Neuronal stem cell (in vitro differentiated cells): ENCODE measurements at regions not wholly inside any gene's neighbourhood (a gene's known extent, or its start where the extent isn't known, plus 50 kb on each side); places are given as distances from the start of the nearest gene placed in this dataset.

Experiments
- DNase-seq: peaks from one replicate; pipeline ENCODE4 v3.0.0-alpha.2; 2013; ENCODE audit warnings: low spot score
- H2AFZ ChIP-seq: one replicate; pipeline ENCODE4 v1.6.1; 2013; ENCODE audit warnings: mild to moderate bottlenecking, low read length, inconsistent platforms
- H2AK5ac ChIP-seq: 2 replicates; pipeline ENCODE4 v1.6.1; 2013; ENCODE audit warnings: low read depth, mild to moderate bottlenecking, inconsistent platforms, low read length, moderate library complexity, mixed read lengths
- H2BK120ac ChIP-seq: 2 replicates; pipeline ENCODE4 v1.6.1; 2013; ENCODE audit warnings: low read depth, mild to moderate bottlenecking, inconsistent platforms, low read length, moderate library complexity, mixed read lengths
- H2BK12ac ChIP-seq: one replicate; pipeline ENCODE4 v1.6.1; 2013; ENCODE audit warnings: low read length, inconsistent platforms
- H2BK15ac ChIP-seq: 2 replicates; pipeline ENCODE4 v1.6.1; 2013; ENCODE audit warnings: mild to moderate bottlenecking, low read length, inconsistent platforms, mixed read lengths
- H2BK5ac ChIP-seq: one replicate; pipeline ENCODE4 v1.6.1; 2013; ENCODE audit warnings: inconsistent platforms, mild to moderate bottlenecking, low read length, moderate library complexity
- H3K14ac ChIP-seq: one replicate; pipeline ENCODE4 v1.6.1; 2013; ENCODE audit warnings: low read length, inconsistent platforms
- H3K18ac ChIP-seq: 2 replicates; pipeline ENCODE4 v1.6.1; 2013; ENCODE audit warnings: low read length, inconsistent platforms
- H3K23ac ChIP-seq: 2 replicates; pipeline ENCODE4 v1.6.1; 2013; ENCODE audit warnings: low read depth, mild to moderate bottlenecking, mixed read lengths, low read length, inconsistent platforms; ENCODE audit not compliant: poor library complexity
- H3K27ac ChIP-seq: replicated peaks from 3 replicates; pipeline ENCODE4 v1.5.1; 2013; ENCODE audit warnings: low read length, inconsistent platforms
- H3K27me3 ChIP-seq, 3 experiments: 2 replicates each; pipeline ENCODE4 v1.6.1; 2013; ENCODE audit warnings: low read length in 3 of 3, mild to moderate bottlenecking in 2 of 3, inconsistent platforms in 1 of 3, low read depth in 1 of 3, mixed read lengths in 1 of 3, moderate library complexity in 1 of 3; ENCODE audit not compliant: control insufficient read depth in 3 of 3, insufficient read depth in 3 of 3
- H3K36me3 ChIP-seq, 2 donors: replicated peaks in 1 of 2; 2 replicates each; pipeline ENCODE4 v1.6.1; 2013; ENCODE audit warnings: low read length in 2 of 2; ENCODE audit not compliant: control insufficient read depth in 2 of 2, insufficient read depth in 2 of 2
- H3K4ac ChIP-seq: 2 replicates; pipeline ENCODE4 v1.6.1; 2013; ENCODE audit warnings: inconsistent platforms, mild to moderate bottlenecking, low read length, moderate library complexity
- H3K4me1 ChIP-seq, 2 donors: 1 replicate in 1 of 2; 2 replicates in 1 of 2; pipeline ENCODE4 v1.6.1; 2013; ENCODE audit warnings: low read length in 2 of 2, low read depth in 1 of 2; ENCODE audit not compliant: control insufficient read depth in 2 of 2, insufficient read depth in 1 of 2
- H3K4me2 ChIP-seq: one replicate; pipeline ENCODE4 v1.6.1; 2013; ENCODE audit warnings: mild to moderate bottlenecking, low read length, inconsistent platforms; ENCODE audit not compliant: insufficient read depth, poor library complexity, severe bottlenecking
- H3K4me3 ChIP-seq, 2 donors: 2 replicates each; pipeline ENCODE4 v1.5.1; 2013; ENCODE audit warnings: low read length in 2 of 2, mild to moderate bottlenecking in 2 of 2, inconsistent platforms in 1 of 2, moderate library complexity in 1 of 2
- H3K79me1 ChIP-seq: one replicate; pipeline ENCODE4 v1.6.1; 2013; ENCODE audit warnings: low read depth, mild to moderate bottlenecking, inconsistent platforms, low read length, moderate library complexity
- H3K9ac ChIP-seq: one replicate; pipeline ENCODE4 v1.6.1; 2013; ENCODE audit warnings: mild to moderate bottlenecking, low read depth, low read length, inconsistent platforms; ENCODE audit not compliant: poor library complexity
- H3K9me3 ChIP-seq, 2 donors: replicated peaks in 1 of 2; 2 replicates each; pipeline versions ENCODE3 to v1.6.1; 2013; ENCODE audit warnings: low read length in 2 of 2, mild to moderate bottlenecking in 2 of 2, inconsistent platforms in 1 of 2, low read depth in 1 of 2, mixed read lengths in 1 of 2, moderate library complexity in 1 of 2; ENCODE audit not compliant: control insufficient read depth in 2 of 2, insufficient read depth in 1 of 2
- H4K8ac ChIP-seq: one replicate; pipeline ENCODE4 v1.6.1; 2013; ENCODE audit warnings: low read depth, mild to moderate bottlenecking, inconsistent platforms, low read length, moderate library complexity
- H4K91ac ChIP-seq: one replicate; pipeline ENCODE4 v1.6.1; 2013; ENCODE audit warnings: low read length, low read depth, mild to moderate bottlenecking, inconsistent platforms; ENCODE audit not compliant: poor library complexity
- WGBS, 2 donors: extraction: QIAGEN DNeasy Blood & Tissue Kit; methylation state at CpG; one replicate each; pipeline ENCODE4 v1.1.7; 2013; ENCODE audit warnings: missing lambda C conversion rate in 2 of 2, mixed read lengths in 1 of 2; ENCODE audit not compliant: insufficient read length in 2 of 2, insufficient replicate concordance in 1 of 2; ENCODE audit errors: extremely low coverage in 2 of 2; 5-methylcytosine and 5-hydroxymethylcytosine counted together

GRCh38 chr10:131824371-131825149 is 76.2 kb upstream of the PPP2R2D start:
- H3K27ac ChIP-seq, result no peak overlapping the region
- peak overlapping the region; percentile 17 for H3K23ac ChIP-seq
- H3K18ac ChIP-seq, result peak overlapping the region; percentile 90
- peaks cover 0 to 4% (median 0%) of the 10 kb centered on the region in 3 experiments for H3K27me3 ChIP-seq
- H2AK5ac ChIP-seq, result peak overlapping the region; percentile 68
- no peak for DNase-seq
- H3K79me1 ChIP-seq, result no peaks in the 10 kb centered on the region
- no peak overlapping the region for H4K8ac ChIP-seq
- H3K9ac ChIP-seq, result no peak overlapping the region
- no CpG with 5 or more reads among the region's 24 CpGs for WGBS, 2 donors
- H4K91ac ChIP-seq, result no peak overlapping the region
- H3K9me3 ChIP-seq, result no peaks in the 10 kb centered on the region
- H3K4me2 ChIP-seq, result peak overlapping the region; percentile 25
- H2AFZ ChIP-seq, result peak overlapping the region; percentile 12
- no peak overlapping the region for H2BK120ac ChIP-seq
- H2BK15ac ChIP-seq, result peak overlapping the region; percentile 63
- no peak overlapping the region for H2BK5ac ChIP-seq
- H3K4me1 ChIP-seq, result peaks cover 6 to 7% of the 10 kb centered on the region in 2 donors
- no peaks in the 10 kb centered on the region for H3K36me3 ChIP-seq
- peak overlapping the region; percentile 82 for H3K14ac ChIP-seq
- H3K4me3 ChIP-seq, result peak overlapping the region in 1 of 2 donors; percentile 9
- H2BK12ac ChIP-seq, result peak overlapping the region; percentile 24
- H3K4ac ChIP-seq, result no peak overlapping the region

- Histone ChIP-seq H3K4ac (no peak overlapping the region), H3K27ac (no peak overlapping the region), H3K23ac (no peak overlapping the region), H3K4me1 (peaks cover 6 to 7% of the 10 kb centered on the region in 2 donors), H3K9ac (no peak overlapping the region), H3K14ac (no peak overlapping the region), H2BK120ac (no peak overlapping the region), H2BK12ac (peak overlapping the region; percentile 24), H2AK5ac (peak overlapping the region; percentile 68), H3K79me1 (no peaks in the 10 kb centered on the region), H3K4me2 (peak overlapping the region; percentile 25), H2BK5ac (no peak overlapping the region), H4K91ac (no peak overlapping the region), H3K9me3 (no peaks in the 10 kb centered on the region), H3K18ac (peak overlapping the region; percentile 88), H3K27me3 (peaks cover 0 to 4% (median 0%) of the 10 kb centered on the region in 3 experiments), H2BK15ac (peak overlapping the region; percentile 63), H3K4me3 (peak overlapping the region in 1 of 2 donors; percentile 9), H3K36me3 (no peaks in the 10 kb centered on the region), H2AFZ (no peak overlapping the region), H4K8ac (no peak overlapping the region)
- no CpG with 5 or more reads among the region's 15 CpGs for WGBS, 2 donors
- no peak for DNase-seq
These were observed 75.5 kb upstream of the PPP2R2D start for GRCh38 chr10:131825150-131825848.

- H3K9me3 ChIP-seq, result no peaks in the 10 kb centered on the region
- H3K27me3 ChIP-seq, result peaks cover 0 to 3% (median 0%) of the 10 kb centered on the region in 3 experiments
- H2BK12ac ChIP-seq, result no peak overlapping the region
- no peak overlapping the region for H2BK5ac ChIP-seq
- H2BK15ac ChIP-seq, result no peak overlapping the region
- peaks cover 6 to 7% of the 10 kb centered on the region in 2 donors for H3K4me1 ChIP-seq
- H3K27ac ChIP-seq, result no peak overlapping the region
- peak overlapping the region; percentile 5 for H2AK5ac ChIP-seq
- H3K9ac ChIP-seq, result no peak overlapping the region
- no peak overlapping the region for H3K4me3 ChIP-seq
- no peak overlapping the region for H3K23ac ChIP-seq
- H4K8ac ChIP-seq, result no peak overlapping the region
- no peak overlapping the region for H3K4me2 ChIP-seq
- H3K4ac ChIP-seq, result no peak overlapping the region
- WGBS, 2 donors, result no CpG with 5 or more reads among the region's 15 CpGs
- no peak overlapping the region for H2AFZ ChIP-seq
- no peak overlapping the region for H4K91ac ChIP-seq
- H3K36me3 ChIP-seq, result no peaks in the 10 kb centered on the region
- DNase-seq, result no peak
- H3K14ac ChIP-seq, result no peak overlapping the region
- H3K18ac ChIP-seq, result peak overlapping the region; percentile 2
- H2BK120ac ChIP-seq, result no peak overlapping the region
- no peaks in the 10 kb centered on the region for H3K79me1 ChIP-seq
These were observed 74.7 kb upstream of the PPP2R2D start for GRCh38 chr10:131825960-131826650.
